ENCODE measurements at regions not wholly inside any gene's neighbourhood (a gene's known extent, or its start where the extent isn't known, plus 50 kb on each side); places are given as distances from the start of the nearest gene placed in this dataset.

GRCh38 chr15:79230766-79231165 lies 51.8 kb upstream of the ANKRD34C start:
- no peak for DNase-seq
- Mint-ChIP-seq H3K4me1 (no peaks in the 10 kb centered on the region), H3K9me3 (peaks cover 13 to 42% (median 29%) of the 10 kb centered on the region in 7 donors), H3K27ac (no peak overlapping the region), H3K4me3 (no peak overlapping the region), H3K27me3 (peaks cover 16 to 31% (median 19%) of the 10 kb centered on the region in 3 donors), H3K36me3 (peaks cover 8 to 19% of the 10 kb centered on the region in 2 donors)
- ATAC-seq (ENCODE audit: low read depth in 2 of 2), result no peak

- ATAC-seq (ENCODE audit: low read depth in 2 of 2) (no peak), DNase-seq (no peak)
- Mint-ChIP-seq H3K4me1 (no peaks in the 10 kb centered on the region), H3K9me3 (peaks cover 0 to 9% (median 4%) of the 10 kb centered on the region in 7 donors), H3K27me3 (peaks cover 42 to 69% (median 60%) of the 10 kb centered on the region in 3 donors), H3K27ac (peak overlapping the region in 1 of 6 donors; percentile 29), H3K36me3 (peaks cover 0 to 10% of the 10 kb centered on the region in 2 donors), H3K4me3 (no peak overlapping the region)
Measured at GRCh38 chr15:79222808-79223207, 59.7 kb upstream of the ANKRD34C start.

GRCh38 chr15:79221696-79222095 lies 60.8 kb upstream of the ANKRD34C start:
- no peak for ATAC-seq (ENCODE audit: low read depth in 2 of 2)

GRCh38 chr15:79219393-79220056 lies 63.0 kb upstream of the ANKRD34C start:
- Mint-ChIP-seq H3K9me3 (peaks cover 2 to 19% (median 9%) of the 10 kb centered on the region in 7 donors), H3K27me3 (peaks cover 55 to 70% (median 64%) of the 10 kb centered on the region in 3 donors), H3K36me3 (peaks cover 0 to 12% of the 10 kb centered on the region in 2 donors), H3K4me1 (no peaks in the 10 kb centered on the region), H3K27ac (no peak overlapping the region), H3K4me3 (no peak overlapping the region)
- ATAC-seq (ENCODE audit: low read depth in 2 of 2) (no peak), DNase-seq (no peak)

More at GRCh38 chr15:79221696-79222095, 60.8 kb upstream of the ANKRD34C start:
- Mint-ChIP-seq H3K27ac (no peak overlapping the region), H3K36me3 (peaks cover 0 to 15% of the 10 kb centered on the region in 2 donors), H3K4me1 (no peaks in the 10 kb centered on the region), H3K27me3 (peaks cover 50 to 75% (median 68%) of the 10 kb centered on the region in 3 donors), H3K9me3 (peaks cover 2 to 13% (median 8%) of the 10 kb centered on the region in 7 donors), H3K4me3 (no peak overlapping the region)
- no peak for DNase-seq

GRCh38 chr15:79218588-79219200 lies 63.8 kb upstream of the ANKRD34C start:
- H3K4me3 Mint-ChIP-seq, result no peak overlapping the region

GRCh38 chr15:79213650-79214049 lies 68.9 kb upstream of the ANKRD34C start:
- no peak overlapping the region for H3K4me3 Mint-ChIP-seq
- H3K4me1 Mint-ChIP-seq, result no peaks in the 10 kb centered on the region
- H3K27ac Mint-ChIP-seq, result no peak overlapping the region
- H3K36me3 Mint-ChIP-seq, result peaks cover 0 to 8% of the 10 kb centered on the region in 2 donors
- DNase-seq (no peak), ATAC-seq (ENCODE audit: low read depth in 2 of 2) (no peak)
- peaks cover 64 to 70% (median 67%) of the 10 kb centered on the region in 3 donors for H3K27me3 Mint-ChIP-seq
- peaks cover 2 to 19% (median 9%) of the 10 kb centered on the region in 7 donors for H3K9me3 Mint-ChIP-seq

More at GRCh38 chr15:79218588-79219200, 63.8 kb upstream of the ANKRD34C start:
- Mint-ChIP-seq H3K27me3 (peaks cover 58 to 72% (median 69%) of the 10 kb centered on the region in 3 donors), H3K36me3 (peaks cover 0 to 8% of the 10 kb centered on the region in 2 donors), H3K27ac (no peak overlapping the region), H3K4me1 (no peaks in the 10 kb centered on the region), H3K9me3 (peaks cover 2 to 19% (median 9%) of the 10 kb centered on the region in 7 donors)
- DNase-seq (no peak), ATAC-seq (ENCODE audit: low read depth in 2 of 2) (no peak)

GRCh38 chr15:79212589-79213157 lies 69.8 kb upstream of the ANKRD34C start:
- no peak for ATAC-seq (ENCODE audit: low read depth in 2 of 2)
- H3K36me3 Mint-ChIP-seq, result peaks cover 0 to 6% of the 10 kb centered on the region in 2 donors
- no peak for DNase-seq
- no peak overlapping the region for H3K4me3 Mint-ChIP-seq
- no peaks in the 10 kb centered on the region for H3K4me1 Mint-ChIP-seq
- H3K9me3 Mint-ChIP-seq, result peaks cover 2 to 16% (median 8%) of the 10 kb centered on the region in 7 donors
- no peak overlapping the region for H3K27ac Mint-ChIP-seq
- H3K27me3 Mint-ChIP-seq, result peaks cover 73 to 76% (median 75%) of the 10 kb centered on the region in 3 donors

GRCh38 chr15:79211481-79211880 lies 71.0 kb upstream of the ANKRD34C start:
- no peak for ATAC-seq (ENCODE audit: low read depth in 2 of 2)

GRCh38 chr15:79209690-79210089 lies 72.8 kb upstream of the ANKRD34C start:
- Mint-ChIP-seq H3K4me3 (no peak overlapping the region), H3K27ac (no peak overlapping the region)

More at GRCh38 chr15:79211481-79211880, 71.0 kb upstream of the ANKRD34C start:
- Mint-ChIP-seq H3K4me3 (no peak overlapping the region), H3K9me3 (peaks cover 0 to 4% (median 0%) of the 10 kb centered on the region in 7 donors), H3K36me3 (no peaks in the 10 kb centered on the region), H3K4me1 (no peaks in the 10 kb centered on the region), H3K27me3 (peaks cover 68 to 77% (median 74%) of the 10 kb centered on the region in 3 donors), H3K27ac (no peak overlapping the region)
- DNase-seq, result no peak

GRCh38 chr15:79209116-79209515 lies 73.4 kb upstream of the ANKRD34C start:
- Mint-ChIP-seq H3K9me3 (no peaks in the 10 kb centered on the region), H3K36me3 (no peaks in the 10 kb centered on the region), H3K27ac (no peak overlapping the region), H3K4me1 (no peaks in the 10 kb centered on the region), H3K4me3 (no peak overlapping the region), H3K27me3 (peaks cover 68 to 86% (median 79%) of the 10 kb centered on the region in 3 donors)
- DNase-seq, result no peak
- ATAC-seq (ENCODE audit: low read depth in 2 of 2), result no peak

More at GRCh38 chr15:79209690-79210089, 72.8 kb upstream of the ANKRD34C start:
- Mint-ChIP-seq H3K36me3 (no peaks in the 10 kb centered on the region), H3K9me3 (no peaks in the 10 kb centered on the region), H3K27me3 (peaks cover 69 to 87% (median 80%) of the 10 kb centered on the region in 3 donors), H3K4me1 (no peaks in the 10 kb centered on the region)
- DNase-seq, result no peak
- no peak for ATAC-seq (ENCODE audit: low read depth in 2 of 2)

GRCh38 chr15:79208179-79208578 lies 74.3 kb upstream of the ANKRD34C start:
- H3K27me3 Mint-ChIP-seq, result peaks cover 61 to 79% (median 73%) of the 10 kb centered on the region in 3 donors

GRCh38 chr15:79206940-79207339 lies 75.6 kb upstream of the ANKRD34C start:
- H3K4me1 Mint-ChIP-seq, result no peaks in the 10 kb centered on the region
- no peak overlapping the region for H3K4me3 Mint-ChIP-seq
- ATAC-seq (ENCODE audit: low read depth in 2 of 2) (no peak), DNase-seq (no peak)
- H3K27me3 Mint-ChIP-seq, result peaks cover 57 to 79% (median 73%) of the 10 kb centered on the region in 3 donors
- no peak overlapping the region for H3K27ac Mint-ChIP-seq
- H3K36me3 Mint-ChIP-seq, result no peaks in the 10 kb centered on the region
- H3K9me3 Mint-ChIP-seq, result no peaks in the 10 kb centered on the region

More at GRCh38 chr15:79208179-79208578, 74.3 kb upstream of the ANKRD34C start:
- Mint-ChIP-seq H3K36me3 (no peaks in the 10 kb centered on the region), H3K9me3 (no peaks in the 10 kb centered on the region), H3K4me1 (no peaks in the 10 kb centered on the region), H3K27ac (no peak overlapping the region), H3K4me3 (no peak overlapping the region)
- ATAC-seq (ENCODE audit: low read depth in 2 of 2) (no peak), DNase-seq (no peak)

- no peak for ATAC-seq (ENCODE audit: low read depth in 2 of 2)
- no peak for DNase-seq
- Mint-ChIP-seq H3K27me3 (peaks cover 54 to 76% (median 73%) of the 10 kb centered on the region in 3 donors), H3K4me1 (no peaks in the 10 kb centered on the region), H3K27ac (no peak overlapping the region), H3K36me3 (no peaks in the 10 kb centered on the region), H3K9me3 (no peaks in the 10 kb centered on the region), H3K4me3 (no peak overlapping the region)
Measured at GRCh38 chr15:79204886-79205675, 77.4 kb upstream of the ANKRD34C start.
